GM21717 (cell line): ENCODE measurements at regions not wholly inside any gene's neighbourhood (a gene's known extent, or its start where the extent isn't known, plus 50 kb on each side); places are given as distances from the start of the nearest gene placed in this dataset.
"Not testable (repeated sequence)": the region's sequence is repeated elsewhere in the genome, so short reads cannot be mapped to it uniquely, and the experiment has no call there.

Experiments used
- ATAC-seq: cut with Tn5 transposase; IDR thresholded peaks from one replicate; pipeline ENCODE4 v1.9.1; 2021; ENCODE audit warnings: mild to moderate bottlenecking, moderate library complexity; ENCODE audit not compliant: unreplicated experiment

DNA sequence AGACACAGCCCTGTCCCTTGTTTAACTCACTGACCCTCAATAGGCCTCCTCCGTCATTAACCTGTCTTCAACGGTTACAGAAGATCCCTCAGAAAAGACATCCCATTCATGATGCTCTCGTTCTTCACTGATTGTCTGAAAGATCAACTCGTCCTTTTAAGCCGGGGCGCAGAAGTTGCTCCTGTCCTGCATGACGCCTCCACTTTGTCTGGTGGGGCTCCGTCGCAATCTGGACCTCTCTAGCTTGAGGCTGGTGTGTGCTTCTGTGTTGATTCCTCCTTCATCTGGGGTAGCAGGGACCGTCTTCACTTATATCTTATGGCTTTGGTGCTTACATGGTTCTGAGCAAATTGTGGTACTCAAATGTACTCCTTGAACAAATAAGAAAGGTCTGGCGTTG is 766.0 kb upstream of the PCDH9 start:
- no peak for ATAC-seq

GRCh38 chr13:67990868-67991267 is 760.7 kb upstream of the PCDH9 start:
- no peak for ATAC-seq

DNA sequence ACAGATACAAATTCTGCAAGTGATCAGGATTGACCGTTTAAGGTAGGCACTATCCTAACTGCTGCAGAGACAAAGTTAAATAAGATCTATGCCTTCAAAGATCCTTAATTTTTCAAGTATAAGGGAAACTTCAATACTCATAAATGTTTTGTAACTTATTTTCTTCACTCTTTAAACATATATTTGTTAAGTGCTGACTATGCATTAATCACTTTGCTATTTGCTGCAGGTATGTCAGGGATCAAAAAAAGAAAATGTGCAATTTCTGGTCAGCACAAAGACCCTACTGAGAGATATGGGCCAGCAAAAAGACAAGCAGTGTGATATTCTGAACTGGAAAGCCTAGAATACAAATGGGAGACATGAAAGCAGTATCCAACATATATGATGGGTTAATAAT is 756.1 kb upstream of the PCDH9 start:
- ATAC-seq, result no peak

GRCh38 chr13:67977066-67977465 is 746.9 kb upstream of the PCDH9 start:
- ATAC-seq, result no peak

- no peak for ATAC-seq
Observed at GRCh38 chr13:67971291-67971690, 741.2 kb upstream of the PCDH9 start.

DNA sequence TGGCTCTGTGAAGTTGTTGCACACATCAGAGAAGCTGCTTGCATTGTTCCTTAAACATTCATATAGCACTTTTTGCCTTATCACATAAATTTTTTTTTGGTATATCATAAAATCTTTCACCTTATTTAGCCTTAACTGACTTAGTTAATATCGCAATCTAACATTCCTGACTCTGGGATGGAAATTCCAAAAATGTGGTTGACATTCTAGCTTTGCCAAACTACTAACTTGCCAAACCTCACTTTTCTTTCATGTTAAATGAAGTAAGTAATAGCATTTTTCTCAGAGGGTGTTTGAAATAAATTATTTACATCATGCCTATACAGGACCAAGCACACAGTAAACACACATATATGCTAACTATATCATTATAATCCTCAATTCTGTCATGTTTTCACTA is 736.9 kb upstream of the PCDH9 start:
- ATAC-seq, result no peak

- ATAC-seq, result no peak
Observed at GRCh38 chr13:67966065-67966464, 735.9 kb upstream of the PCDH9 start.

GRCh38 chr13:67964986-67965385 is 734.9 kb upstream of the PCDH9 start:
- no peak for ATAC-seq

DNA sequence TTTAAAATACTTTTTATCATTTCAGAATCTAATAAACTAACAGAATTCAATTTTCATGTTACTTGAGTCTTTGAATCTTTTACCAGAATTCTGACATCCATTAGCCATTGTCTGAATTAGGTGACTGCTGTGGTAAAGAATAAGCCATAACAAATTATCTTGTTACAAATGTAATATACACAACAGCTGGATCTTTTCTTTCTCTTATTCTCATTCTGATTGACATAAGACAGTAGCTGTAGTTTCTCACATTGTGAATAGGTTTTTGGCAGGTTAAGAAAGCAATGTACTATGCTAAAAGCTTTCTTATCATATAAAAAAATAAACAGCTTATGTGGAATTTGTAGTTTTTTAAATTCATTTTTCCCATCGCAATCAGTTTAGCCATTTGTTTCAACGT is 734.0 kb upstream of the PCDH9 start:
- ATAC-seq, result no peak

- no peak for ATAC-seq
Observed at GRCh38 chr13:67961331-67961730, 731.2 kb upstream of the PCDH9 start.

- ATAC-seq, result no peak
Observed at GRCh38 chr13:67951431-67951830, 721.3 kb upstream of the PCDH9 start.

GRCh38 chr13:67950603-67951002 is 720.5 kb upstream of the PCDH9 start:
- ATAC-seq, result no peak

DNA sequence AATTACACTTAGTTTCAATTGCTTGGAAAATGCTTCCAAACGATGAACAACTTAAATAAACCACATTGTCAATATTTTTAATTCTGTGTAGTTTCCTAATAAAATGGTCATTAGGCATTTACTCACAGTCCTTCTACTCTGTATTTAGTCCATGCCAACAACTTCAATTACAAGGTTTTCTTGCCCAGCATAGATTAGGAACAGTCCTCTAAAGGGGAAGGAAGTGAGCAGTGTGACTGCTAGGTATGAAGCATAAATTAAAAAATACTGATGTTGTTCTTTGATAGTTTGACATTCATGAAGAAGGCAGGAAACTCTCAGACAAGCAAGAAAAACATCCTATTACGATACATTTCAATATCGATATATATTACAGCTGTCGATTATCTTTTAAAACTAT is 716.0 kb upstream of the PCDH9 start:
- no peak for ATAC-seq

GRCh38 chr13:67943116-67943515 is 713.0 kb upstream of the PCDH9 start:
- no peak for ATAC-seq

DNA sequence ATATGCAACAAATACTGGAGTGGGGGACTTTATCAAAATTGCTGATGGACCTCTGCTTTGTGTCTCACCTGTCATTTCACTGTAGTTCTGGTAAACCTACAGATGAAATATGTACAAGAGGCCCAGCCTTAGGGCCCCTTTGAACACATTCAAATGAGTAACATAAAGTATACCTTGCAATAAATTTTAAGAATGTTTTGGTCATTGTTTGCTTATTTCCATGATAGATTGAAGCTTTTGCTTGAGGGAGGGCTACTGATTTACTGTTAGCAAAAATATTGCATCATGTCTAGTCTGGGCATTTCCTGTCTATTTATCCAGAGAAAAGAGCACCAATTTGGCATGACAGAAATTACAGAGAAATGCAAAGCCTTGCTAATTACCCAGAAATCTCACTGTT is 705.5 kb upstream of the PCDH9 start:
- ATAC-seq, result no peak

GRCh38 chr13:67934617-67935330 is 704.6 kb upstream of the PCDH9 start:
- no peak for ATAC-seq

DNA sequence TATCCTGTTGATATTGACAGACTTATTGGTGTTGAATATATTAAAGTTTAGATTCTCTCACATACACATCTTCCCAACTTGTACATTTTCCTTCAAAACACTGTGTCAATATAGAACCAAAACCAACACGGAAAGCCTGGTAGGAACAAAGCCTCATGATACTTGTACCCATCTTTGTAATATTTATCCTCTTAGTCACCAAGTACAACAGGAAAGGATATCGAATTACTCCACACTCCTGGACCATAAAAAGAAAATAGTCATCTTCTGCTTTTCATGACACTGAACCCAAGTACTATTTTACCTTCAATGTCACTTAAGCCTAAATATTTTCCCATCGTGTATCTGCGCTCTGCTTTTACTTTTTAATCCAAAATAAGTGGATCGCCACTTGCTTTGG is 702.9 kb upstream of the PCDH9 start:
- ATAC-seq, result no peak

GRCh38 chr13:67917291-67917987 is 687.3 kb upstream of the PCDH9 start:
- no peak for ATAC-seq

GRCh38 chr13:67916650-67917049 is 686.5 kb upstream of the PCDH9 start:
- no peak for ATAC-seq

GRCh38 chr13:67914535-67914934 is 684.4 kb upstream of the PCDH9 start:
- ATAC-seq, result no peak

- not testable (repeated sequence) for ATAC-seq
Observed at GRCh38 chr13:67902960-67903359, 672.8 kb upstream of the PCDH9 start.

DNA sequence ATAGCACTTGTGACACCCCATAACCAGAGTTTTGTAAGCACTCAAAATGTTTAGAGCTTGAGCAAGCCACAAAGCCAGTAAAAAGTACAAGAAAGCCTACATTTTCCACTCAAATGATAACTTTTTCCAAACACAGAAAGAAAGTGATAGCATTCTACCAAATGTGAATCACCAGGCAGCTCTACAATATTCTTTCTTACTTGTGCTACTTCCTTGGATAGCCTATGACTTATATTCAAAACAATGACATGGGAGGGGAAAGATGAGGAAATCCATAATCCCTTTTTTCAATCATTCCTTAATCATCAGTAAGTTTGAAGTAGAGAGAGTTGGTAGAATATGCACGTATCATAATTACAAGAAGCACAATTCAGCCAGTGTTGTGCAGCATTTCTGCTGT is 650.8 kb upstream of the PCDH9 start:
- ATAC-seq, result no peak

GRCh38 chr13:67878376-67878775 is 648.2 kb upstream of the PCDH9 start:
- ATAC-seq, result no peak
